ENCODE measurements at regions not wholly inside any gene's neighbourhood (a gene's known extent, or its start where the extent isn't known, plus 50 kb on each side); places are given as distances from the start of the nearest gene placed in this dataset.

DNA sequence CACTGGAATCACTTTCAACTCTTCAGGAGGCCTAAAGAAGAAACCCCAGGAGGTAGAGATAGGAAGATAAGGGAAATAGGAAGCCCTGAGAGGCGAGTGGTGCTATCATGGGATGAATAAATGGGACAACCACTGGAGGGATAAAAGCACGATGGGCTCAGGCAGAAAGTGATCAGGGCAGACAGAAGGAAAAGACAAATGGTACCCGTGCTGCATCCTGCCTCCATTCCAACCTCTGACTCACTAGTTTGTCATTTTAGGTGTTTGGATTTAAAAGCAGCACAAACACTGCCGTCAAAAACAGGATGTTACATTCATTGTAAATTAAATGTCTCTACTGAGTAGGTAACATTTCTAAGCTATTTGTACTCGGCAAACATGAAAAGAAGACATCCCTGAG, 314.3 kb upstream of the HTR2A start:
- peak in 1 of 5 donors; percentile 27 for DNase-seq
- intact Hi-C loops (cut with micrococcal nuclease), result no loop called here
- no peaks in the 10 kb centered on the region for H3K9me3 ChIP-seq (ENCODE audit: control insufficient read depth in 1 of 2, low read length in 2 of 2)
- H3K27me3 Mint-ChIP-seq, result no peaks in the 10 kb centered on the region
- no peaks in the 10 kb centered on the region for H3K4me1 Mint-ChIP-seq
- no peaks in the 10 kb centered on the region for H3K27me3 ChIP-seq (ENCODE audit: insufficient read depth, low read length)
- no peak overlapping the region for H3K27ac ChIP-seq (ENCODE audit: low read depth, low read length)
- no peak overlapping the region for H3K4me3 ChIP-seq (ENCODE audit: low read length in 2 of 2)
- no peak overlapping the region for H3K27ac Mint-ChIP-seq
- H3K36me3 ChIP-seq (ENCODE audit: insufficient read depth, low read length), result no peaks in the 10 kb centered on the region
- ChIA-PET POLR2A (ENCODE audit: partially characterized antibody) (no interaction called here), CTCF (ENCODE audit: partially characterized antibody) (no interaction called here)
- no peaks in the 10 kb centered on the region for H3K36me3 Mint-ChIP-seq
- H3K9me3 Mint-ChIP-seq, result peaks cover 0 to 2% (median 0%) of the 10 kb centered on the region in 8 donors
- no peaks in the 10 kb centered on the region for H3K4me1 ChIP-seq (ENCODE audit: insufficient read depth, low read length)
- no peak overlapping the region for H3K4me3 Mint-ChIP-seq

DNA sequence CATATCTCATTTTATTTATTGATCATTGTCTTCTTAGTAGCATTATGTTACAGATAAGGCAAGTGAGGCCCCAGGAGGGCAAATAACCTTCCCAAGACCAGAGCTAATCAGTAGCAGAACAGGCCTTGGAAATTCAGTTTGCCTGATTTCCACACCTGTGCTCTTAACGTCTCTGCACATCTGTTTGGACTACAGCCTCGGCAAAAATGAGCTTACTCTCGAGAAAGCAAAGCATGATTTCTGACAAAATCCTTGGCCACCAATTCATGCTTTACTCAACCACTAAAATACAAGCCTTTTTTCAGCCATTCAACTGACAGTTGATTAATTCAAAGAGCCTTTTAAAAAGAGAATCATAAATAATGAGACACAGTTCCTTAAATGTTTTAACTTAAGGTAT, 309.3 kb upstream of the HTR2A start:
- H3K4me1 Mint-ChIP-seq, result no peaks in the 10 kb centered on the region
- no peaks in the 10 kb centered on the region for H3K27me3 Mint-ChIP-seq
- no peak overlapping the region for H3K27ac ChIP-seq (ENCODE audit: low read depth, low read length)
- no peaks in the 10 kb centered on the region for H3K4me1 ChIP-seq (ENCODE audit: insufficient read depth, low read length)
- intact Hi-C loops (cut with micrococcal nuclease), result no loop called here
- H3K4me3 ChIP-seq (ENCODE audit: low read length in 2 of 2), result no peak overlapping the region
- no peaks in the 10 kb centered on the region for H3K27me3 ChIP-seq (ENCODE audit: insufficient read depth, low read length)
- ChIA-PET CTCF (ENCODE audit: partially characterized antibody) (no interaction called here), POLR2A (ENCODE audit: partially characterized antibody) (no interaction called here)
- H3K27ac Mint-ChIP-seq, result no peak overlapping the region
- no peaks in the 10 kb centered on the region for H3K9me3 ChIP-seq (ENCODE audit: control insufficient read depth in 1 of 2, low read length in 2 of 2)
- H3K9me3 Mint-ChIP-seq, result peaks cover 0 to 9% (median 4%) of the 10 kb centered on the region in 8 donors
- no peaks in the 10 kb centered on the region for H3K36me3 Mint-ChIP-seq
- no peak for DNase-seq
- H3K36me3 ChIP-seq (ENCODE audit: insufficient read depth, low read length), result no peaks in the 10 kb centered on the region
- H3K4me3 Mint-ChIP-seq, result no peak overlapping the region

DNA sequence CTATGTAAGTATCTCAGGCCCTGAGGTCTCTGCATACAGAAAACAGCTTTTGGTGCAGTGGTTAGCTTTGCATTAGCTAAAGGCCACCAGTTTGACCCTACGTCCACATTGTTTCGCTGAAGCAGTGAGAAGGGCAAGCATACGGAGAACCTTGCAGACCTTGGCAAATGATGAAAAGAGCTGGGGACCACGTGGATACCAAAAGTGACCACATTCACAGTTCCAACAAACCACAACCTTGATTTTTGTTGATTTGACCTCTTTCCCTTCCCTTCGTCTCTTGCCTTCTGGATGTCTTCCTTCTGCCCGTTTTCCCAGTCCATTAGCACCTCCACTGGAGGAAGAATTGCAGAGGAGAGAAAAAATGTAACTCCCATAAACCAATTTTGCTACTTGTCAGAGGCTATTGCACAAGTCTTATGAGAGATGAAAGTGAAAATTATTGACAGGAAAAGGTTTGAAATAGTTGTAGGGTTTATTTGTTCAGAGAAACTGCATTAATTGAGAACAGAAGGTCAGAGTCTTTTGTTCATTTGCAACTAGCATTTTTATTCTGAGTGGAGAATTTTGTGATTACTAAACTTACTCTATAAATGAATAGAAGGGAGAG, 293.9 kb upstream of the HTR2A start:
- POLR2A ChIA-PET (ENCODE audit: partially characterized antibody), result no interaction called here
- no peaks in the 10 kb centered on the region for H3K27me3 ChIP-seq (ENCODE audit: insufficient read depth, low read length)
- H3K4me1 Mint-ChIP-seq, result no peaks in the 10 kb centered on the region

DNA sequence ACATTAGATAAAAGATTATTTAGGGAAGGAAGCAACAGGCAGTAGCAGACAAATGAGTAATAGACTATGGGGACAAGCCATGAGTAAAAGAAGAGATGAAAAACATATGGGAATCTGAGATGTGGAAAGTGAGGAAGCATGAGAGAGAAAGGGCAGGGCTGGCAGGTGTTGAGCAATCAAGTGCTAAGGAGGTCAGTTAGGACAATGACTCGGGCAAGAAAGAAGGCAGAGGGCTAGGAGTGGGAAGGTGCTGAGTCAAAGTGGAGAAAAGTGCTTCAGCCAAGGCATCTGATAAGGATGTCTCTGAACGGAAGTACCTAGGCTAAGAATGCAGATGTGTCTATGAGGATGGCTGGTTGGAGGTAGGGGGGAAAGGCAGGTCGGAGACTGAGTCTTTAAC, 291.9 kb upstream of the HTR2A start:
- no peaks in the 10 kb centered on the region for H3K4me1 ChIP-seq (ENCODE audit: insufficient read depth, low read length)
- DNase-seq, result no peak
- no peaks in the 10 kb centered on the region for H3K36me3 Mint-ChIP-seq
- no peak overlapping the region for H3K27ac Mint-ChIP-seq
- peaks cover 0 to 5% (median 0%) of the 10 kb centered on the region in 8 donors for H3K9me3 Mint-ChIP-seq
- no peaks in the 10 kb centered on the region for H3K36me3 ChIP-seq (ENCODE audit: insufficient read depth, low read length)
- H3K9me3 ChIP-seq (ENCODE audit: control insufficient read depth in 1 of 2, low read length in 2 of 2), result no peaks in the 10 kb centered on the region
- H3K27me3 Mint-ChIP-seq, result peaks cover 0 to 3% of the 10 kb centered on the region in 2 donors
- ChIA-PET CTCF (ENCODE audit: partially characterized antibody) (no interaction called here), POLR2A (ENCODE audit: partially characterized antibody) (no interaction called here)
- no peaks in the 10 kb centered on the region for H3K27me3 ChIP-seq (ENCODE audit: insufficient read depth, low read length)
- no peak overlapping the region for H3K4me3 ChIP-seq (ENCODE audit: low read length in 2 of 2)
- H3K27ac ChIP-seq (ENCODE audit: low read depth, low read length), result no peak overlapping the region
- H3K4me1 Mint-ChIP-seq, result no peaks in the 10 kb centered on the region
- H3K4me3 Mint-ChIP-seq, result no peak overlapping the region
- intact Hi-C loops (cut with micrococcal nuclease), result no loop called here

More for the DNA sequence above, 293.9 kb upstream of the HTR2A start:
- Mint-ChIP-seq H3K4me3 (no peak overlapping the region), H3K27ac (no peak overlapping the region), H3K9me3 (peaks cover 0 to 5% (median under 1%) of the 10 kb centered on the region in 8 donors), H3K36me3 (no peaks in the 10 kb centered on the region), H3K27me3 (peaks cover 0 to 3% of the 10 kb centered on the region in 2 donors)
- DNase-seq, result no peak
- CTCF ChIA-PET (ENCODE audit: partially characterized antibody), result no interaction called here
- Histone ChIP-seq H3K36me3 (ENCODE audit: insufficient read depth, low read length) (no peaks in the 10 kb centered on the region), H3K4me3 (ENCODE audit: low read length in 2 of 2) (no peak overlapping the region), H3K27ac (ENCODE audit: low read depth, low read length) (no peak overlapping the region), H3K4me1 (ENCODE audit: insufficient read depth, low read length) (no peaks in the 10 kb centered on the region), H3K9me3 (ENCODE audit: control insufficient read depth in 1 of 2, low read length in 2 of 2) (no peaks in the 10 kb centered on the region)
- intact Hi-C loops (cut with micrococcal nuclease), result no loop called here

DNA sequence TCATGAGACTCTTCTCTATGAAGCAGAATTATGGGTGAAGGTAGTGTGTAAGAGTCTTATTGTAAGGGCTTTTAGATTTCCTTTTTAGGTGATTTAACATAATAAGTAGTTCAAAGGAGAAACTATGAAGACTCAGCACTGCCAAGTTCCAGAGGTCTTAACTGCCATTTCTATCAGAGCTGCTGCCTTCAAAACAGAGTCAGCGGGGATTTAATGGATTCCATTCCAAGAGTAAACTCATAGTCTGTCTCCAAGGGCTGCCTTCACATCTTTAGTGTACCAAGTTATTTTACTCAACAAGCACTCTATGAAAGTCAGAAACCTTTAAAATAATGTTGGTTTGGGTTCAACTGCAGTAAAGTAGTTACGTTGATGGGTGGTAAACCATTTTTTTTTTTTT, 289.6 kb upstream of the HTR2A start:
- ChIA-PET POLR2A (ENCODE audit: partially characterized antibody) (no interaction called here), CTCF (ENCODE audit: partially characterized antibody) (no interaction called here)
- no peak for DNase-seq
- intact Hi-C loops (cut with micrococcal nuclease), result loop anchor here (1.0 kb wide), 1 partner anchor 11 kb away; no protein-coding TSS in a partner anchor
- no peak overlapping the region for H3K27ac Mint-ChIP-seq
- H3K36me3 Mint-ChIP-seq, result no peaks in the 10 kb centered on the region
- no peak overlapping the region for H3K27ac ChIP-seq (ENCODE audit: low read depth, low read length)
- H3K27me3 Mint-ChIP-seq, result peaks cover 0 to 6% of the 10 kb centered on the region in 2 donors
- no peaks in the 10 kb centered on the region for H3K4me1 Mint-ChIP-seq
- no peaks in the 10 kb centered on the region for H3K27me3 ChIP-seq (ENCODE audit: insufficient read depth, low read length)
- H3K4me3 ChIP-seq (ENCODE audit: low read length in 2 of 2), result no peak overlapping the region
- no peaks in the 10 kb centered on the region for H3K36me3 ChIP-seq (ENCODE audit: insufficient read depth, low read length)
- no peaks in the 10 kb centered on the region for H3K9me3 ChIP-seq (ENCODE audit: control insufficient read depth in 1 of 2, low read length in 2 of 2)
- H3K9me3 Mint-ChIP-seq, result peaks cover 0 to 5% (median under 1%) of the 10 kb centered on the region in 8 donors
- no peaks in the 10 kb centered on the region for H3K4me1 ChIP-seq (ENCODE audit: insufficient read depth, low read length)
- H3K4me3 Mint-ChIP-seq, result no peak overlapping the region

DNA sequence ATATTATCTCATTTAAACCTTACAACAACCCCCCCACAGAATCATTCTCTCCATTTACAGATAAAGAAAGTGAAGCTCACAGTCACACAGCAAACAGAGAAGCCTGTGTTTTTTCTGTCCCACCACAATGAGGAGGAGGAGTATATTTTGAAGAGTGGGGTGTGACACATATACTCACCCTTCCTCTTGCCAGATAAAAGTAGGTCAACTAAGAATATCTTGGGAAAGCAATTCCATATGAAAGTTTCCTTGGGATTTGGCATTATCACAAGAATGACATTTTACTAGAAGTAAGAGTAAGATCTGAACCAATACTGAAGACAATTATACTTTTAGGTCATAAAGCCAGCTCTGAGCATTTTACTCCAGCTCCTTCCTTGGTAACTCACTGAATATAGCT, 287.5 kb upstream of the HTR2A start:
- no peaks in the 10 kb centered on the region for H3K27me3 ChIP-seq (ENCODE audit: insufficient read depth, low read length)
- no peaks in the 10 kb centered on the region for H3K4me1 ChIP-seq (ENCODE audit: insufficient read depth, low read length)
- Mint-ChIP-seq H3K4me1 (no peaks in the 10 kb centered on the region), H3K4me3 (no peak overlapping the region), H3K27me3 (peaks cover 0 to 6% of the 10 kb centered on the region in 2 donors), H3K9me3 (peaks cover 0 to 5% (median under 1%) of the 10 kb centered on the region in 8 donors), H3K27ac (no peak overlapping the region), H3K36me3 (no peaks in the 10 kb centered on the region)
- DNase-seq, result no peak
- intact Hi-C loops (cut with micrococcal nuclease), result no loop called here
- no peaks in the 10 kb centered on the region for H3K36me3 ChIP-seq (ENCODE audit: insufficient read depth, low read length)
- no peak overlapping the region for H3K4me3 ChIP-seq (ENCODE audit: low read length in 2 of 2)
- ChIA-PET CTCF (ENCODE audit: partially characterized antibody) (no interaction called here), POLR2A (ENCODE audit: partially characterized antibody) (no interaction called here)
- no peak overlapping the region for H3K27ac ChIP-seq (ENCODE audit: low read depth, low read length)
- no peaks in the 10 kb centered on the region for H3K9me3 ChIP-seq (ENCODE audit: control insufficient read depth in 1 of 2, low read length in 2 of 2)

DNA sequence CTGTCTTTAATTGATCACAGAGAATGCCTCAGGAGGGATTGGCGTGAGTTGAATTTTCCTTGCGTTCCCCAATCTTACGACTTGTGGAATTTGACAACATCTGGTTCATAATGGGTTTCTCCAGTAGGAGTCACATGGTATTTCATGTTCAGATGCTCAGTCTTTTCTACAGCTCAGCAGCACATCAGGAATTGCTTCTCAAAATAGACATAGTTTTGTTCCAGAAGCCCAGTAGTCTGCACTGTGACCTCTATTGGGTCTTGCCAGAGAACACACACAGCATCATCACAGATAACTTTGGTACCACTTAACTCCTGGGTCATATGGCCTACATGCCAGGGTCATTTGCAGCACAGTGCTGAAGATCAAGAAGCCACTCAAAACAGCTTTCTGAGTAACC, 282.5 kb upstream of the HTR2A start:
- Histone ChIP-seq H3K27me3 (ENCODE audit: insufficient read depth, low read length) (no peaks in the 10 kb centered on the region), H3K4me1 (ENCODE audit: insufficient read depth, low read length) (no peaks in the 10 kb centered on the region), H3K36me3 (ENCODE audit: insufficient read depth, low read length) (no peaks in the 10 kb centered on the region), H3K27ac (ENCODE audit: low read depth, low read length) (no peak overlapping the region), H3K4me3 (ENCODE audit: low read length in 2 of 2) (no peak overlapping the region), H3K9me3 (ENCODE audit: control insufficient read depth in 1 of 2, low read length in 2 of 2) (no peaks in the 10 kb centered on the region)
- CTCF ChIA-PET (ENCODE audit: partially characterized antibody), result no interaction called here
- POLR2A ChIA-PET (ENCODE audit: partially characterized antibody), result no interaction called here
- Mint-ChIP-seq H3K27ac (no peak overlapping the region), H3K27me3 (peaks cover 0 to 7% of the 10 kb centered on the region in 2 donors), H3K4me3 (no peak overlapping the region), H3K4me1 (no peaks in the 10 kb centered on the region), H3K36me3 (no peaks in the 10 kb centered on the region), H3K9me3 (peaks cover 0 to 3% (median 0%) of the 10 kb centered on the region in 8 donors)
- no peak for DNase-seq
- intact Hi-C loops (cut with micrococcal nuclease), result no loop called here

Measured in CD4-positive, alpha-beta memory T cell (primary cell).